ENCODE measurements at regions not wholly inside any gene's neighbourhood (a gene's known extent, or its start where the extent isn't known, plus 50 kb on each side); places are given as distances from the start of the nearest gene placed in this dataset.
A peak's percentile ranks its signal among the peaks of the same experiment; 100 is the strongest.

DNA sequence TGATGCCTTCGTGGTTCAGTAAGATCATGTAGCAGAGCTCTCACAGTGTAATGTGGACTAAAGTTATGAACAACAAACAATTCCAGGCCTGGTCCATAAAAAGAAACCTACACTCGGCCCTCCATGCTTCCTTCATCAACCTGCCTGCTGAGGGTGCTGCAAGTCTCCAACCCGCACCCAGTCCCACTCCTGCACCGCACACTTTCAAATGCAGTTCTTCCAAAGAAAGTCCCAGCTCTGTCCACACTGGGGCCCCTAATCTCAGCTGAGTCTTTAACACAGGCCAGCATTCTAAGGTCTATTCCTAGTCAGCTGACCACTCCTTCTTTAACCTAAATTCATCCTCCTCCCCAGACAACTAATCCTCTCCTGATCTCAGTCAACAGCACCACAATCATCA lies 71.5 kb upstream of the NR5A2 start:
- TF ChIP-seq, protein P1, sequence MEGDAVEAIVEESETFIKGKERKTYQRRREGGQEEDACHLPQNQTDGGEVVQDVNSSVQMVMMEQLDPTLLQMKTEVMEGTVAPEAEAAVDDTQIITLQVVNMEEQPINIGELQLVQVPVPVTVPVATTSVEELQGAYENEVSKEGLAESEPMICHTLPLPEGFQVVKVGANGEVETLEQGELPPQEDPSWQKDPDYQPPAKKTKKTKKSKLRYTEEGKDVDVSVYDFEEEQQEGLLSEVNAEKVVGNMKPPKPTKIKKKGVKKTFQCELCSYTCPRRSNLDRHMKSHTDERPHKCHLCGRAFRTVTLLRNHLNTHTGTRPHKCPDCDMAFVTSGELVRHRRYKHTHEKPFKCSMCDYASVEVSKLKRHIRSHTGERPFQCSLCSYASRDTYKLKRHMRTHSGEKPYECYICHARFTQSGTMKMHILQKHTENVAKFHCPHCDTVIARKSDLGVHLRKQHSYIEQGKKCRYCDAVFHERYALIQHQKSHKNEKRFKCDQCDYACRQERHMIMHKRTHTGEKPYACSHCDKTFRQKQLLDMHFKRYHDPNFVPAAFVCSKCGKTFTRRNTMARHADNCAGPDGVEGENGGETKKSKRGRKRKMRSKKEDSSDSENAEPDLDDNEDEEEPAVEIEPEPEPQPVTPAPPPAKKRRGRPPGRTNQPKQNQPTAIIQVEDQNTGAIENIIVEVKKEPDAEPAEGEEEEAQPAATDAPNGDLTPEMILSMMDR (IDR thresholded peaks at IDR 0.05) = peak in 4 of 7 experiments; percentile 38 to 68 (median 52)
- TF ChIP-seq POLR2A (IDR thresholded peaks at IDR 0.05) = no peak
